ENCODE measurements at regions not wholly inside any gene's neighbourhood (a gene's known extent, or its start where the extent isn't known, plus 50 kb on each side); places are given as distances from the start of the nearest gene placed in this dataset.

DNA sequence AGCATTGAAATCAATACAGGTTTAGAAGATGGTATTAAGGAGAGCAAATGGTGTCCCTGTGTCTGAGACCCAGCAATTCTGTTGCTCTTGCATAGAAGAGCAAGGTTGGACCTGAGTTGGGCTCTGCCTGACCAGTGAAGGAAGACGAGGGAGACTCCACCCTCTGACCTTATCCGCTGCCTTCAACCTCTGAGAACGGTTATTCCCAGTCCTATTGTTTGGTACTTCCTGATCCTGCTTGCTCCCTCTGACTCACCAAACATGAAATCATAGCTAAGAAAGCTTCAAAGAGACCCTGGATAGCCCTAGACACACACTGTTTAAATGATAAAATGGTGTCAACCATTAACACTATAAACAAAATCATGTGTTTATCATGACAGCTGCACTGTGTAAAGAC, 218.5 kb downstream of the PLK2 start:
- TF ChIP-seq POLR2AphosphoS5 (IDR thresholded peaks at IDR 0.05) = peak in 1 of 3 donors; percentile 74
- TF ChIP-seq, protein P1, sequence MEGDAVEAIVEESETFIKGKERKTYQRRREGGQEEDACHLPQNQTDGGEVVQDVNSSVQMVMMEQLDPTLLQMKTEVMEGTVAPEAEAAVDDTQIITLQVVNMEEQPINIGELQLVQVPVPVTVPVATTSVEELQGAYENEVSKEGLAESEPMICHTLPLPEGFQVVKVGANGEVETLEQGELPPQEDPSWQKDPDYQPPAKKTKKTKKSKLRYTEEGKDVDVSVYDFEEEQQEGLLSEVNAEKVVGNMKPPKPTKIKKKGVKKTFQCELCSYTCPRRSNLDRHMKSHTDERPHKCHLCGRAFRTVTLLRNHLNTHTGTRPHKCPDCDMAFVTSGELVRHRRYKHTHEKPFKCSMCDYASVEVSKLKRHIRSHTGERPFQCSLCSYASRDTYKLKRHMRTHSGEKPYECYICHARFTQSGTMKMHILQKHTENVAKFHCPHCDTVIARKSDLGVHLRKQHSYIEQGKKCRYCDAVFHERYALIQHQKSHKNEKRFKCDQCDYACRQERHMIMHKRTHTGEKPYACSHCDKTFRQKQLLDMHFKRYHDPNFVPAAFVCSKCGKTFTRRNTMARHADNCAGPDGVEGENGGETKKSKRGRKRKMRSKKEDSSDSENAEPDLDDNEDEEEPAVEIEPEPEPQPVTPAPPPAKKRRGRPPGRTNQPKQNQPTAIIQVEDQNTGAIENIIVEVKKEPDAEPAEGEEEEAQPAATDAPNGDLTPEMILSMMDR (IDR thresholded peaks at IDR 0.05 in 8 of 11, conservative IDR thresholded peaks at IDR 0.05 in 3 of 11) = no peak

Data from spleen (tissue), 7 donors.